Loucy (cell line): ENCODE measurements at regions not wholly inside any gene's neighbourhood (a gene's known extent, or its start where the extent isn't known, plus 50 kb on each side); places are given as distances from the start of the nearest gene placed in this dataset.

Experiments used
- EZH2phosphoT487 ChIP-seq: fragments of 200-600 bp; IDR thresholded peaks from 2 replicates; pipeline ENCODE4 v1.6.1; 2018; ENCODE audit warnings: antibody characterized with exemption, mild to moderate bottlenecking, moderate library complexity, borderline replicate concordance
- TF ChIP-seq, protein P1 (sequence below): fragments of 200-600 bp; sonication (generic); conservative IDR thresholded peaks from 2 replicates; pipeline ENCODE4 v1.5.1; 2014; ENCODE audit warnings: mild to moderate bottlenecking, antibody characterized with exemption, low read length

DNA sequence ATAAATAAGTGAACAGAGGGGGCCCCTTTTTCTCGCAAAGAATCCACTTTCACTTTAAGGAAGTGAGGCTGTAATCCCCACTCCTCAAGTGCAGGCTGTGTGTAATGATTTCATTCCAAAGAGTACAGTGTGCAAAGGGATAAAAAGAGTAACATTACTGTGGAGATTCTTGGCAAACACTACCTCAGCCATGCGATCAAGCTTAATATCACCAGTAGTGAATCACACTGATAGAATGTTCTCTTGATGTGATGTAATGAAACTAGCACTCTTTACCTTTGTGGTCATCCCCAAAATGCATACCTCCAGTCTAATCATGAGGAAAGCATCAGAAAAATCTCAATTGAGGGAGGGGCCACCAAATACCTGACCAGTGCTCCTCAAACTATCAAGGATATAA, 246.1 kb upstream of the CHORDC1 start:
- TF ChIP-seq, protein P1, sequence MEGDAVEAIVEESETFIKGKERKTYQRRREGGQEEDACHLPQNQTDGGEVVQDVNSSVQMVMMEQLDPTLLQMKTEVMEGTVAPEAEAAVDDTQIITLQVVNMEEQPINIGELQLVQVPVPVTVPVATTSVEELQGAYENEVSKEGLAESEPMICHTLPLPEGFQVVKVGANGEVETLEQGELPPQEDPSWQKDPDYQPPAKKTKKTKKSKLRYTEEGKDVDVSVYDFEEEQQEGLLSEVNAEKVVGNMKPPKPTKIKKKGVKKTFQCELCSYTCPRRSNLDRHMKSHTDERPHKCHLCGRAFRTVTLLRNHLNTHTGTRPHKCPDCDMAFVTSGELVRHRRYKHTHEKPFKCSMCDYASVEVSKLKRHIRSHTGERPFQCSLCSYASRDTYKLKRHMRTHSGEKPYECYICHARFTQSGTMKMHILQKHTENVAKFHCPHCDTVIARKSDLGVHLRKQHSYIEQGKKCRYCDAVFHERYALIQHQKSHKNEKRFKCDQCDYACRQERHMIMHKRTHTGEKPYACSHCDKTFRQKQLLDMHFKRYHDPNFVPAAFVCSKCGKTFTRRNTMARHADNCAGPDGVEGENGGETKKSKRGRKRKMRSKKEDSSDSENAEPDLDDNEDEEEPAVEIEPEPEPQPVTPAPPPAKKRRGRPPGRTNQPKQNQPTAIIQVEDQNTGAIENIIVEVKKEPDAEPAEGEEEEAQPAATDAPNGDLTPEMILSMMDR, result no peak
- no peak for TF ChIP-seq EZH2phosphoT487
